K562 (cell line): ENCODE measurements at regions not wholly inside any gene's neighbourhood (a gene's known extent, or its start where the extent isn't known, plus 50 kb on each side); places are given as distances from the start of the nearest gene placed in this dataset.
"Not testable (repeated sequence)": the region's sequence is repeated elsewhere in the genome, so short reads cannot be mapped to it uniquely, and the experiment has no call there.

ENCODE experiments used
- ATAC-seq: fragments of 200-7000 bp; cut with Tn5 transposase; 3 replicates; pipeline ENCODE4 v1.9.1; 2020; ENCODE audit warnings: moderate library complexity
- BruUV-seq: library from RNA; stranded (reverse); fragments of 400-500 nt; replicated peaks from 2 replicates; lab custom pipeline; 2021; lab: Mats Ljungman, UMichigan
- CTCF ChIA-PET: fragments of 300-600 bp; formaldehyde crosslinking; extraction: SDS; loops from one replicate; lab custom pipeline; 2021; ENCODE audit warnings: low intra/inter-chr PET ratio; lab: Yijun Ruan, JAX
- POLR2A ChIA-PET: fragments of 300-600, 350-650 bp; sonication (Branson Sonifier 250); formaldehyde crosslinking; extraction: SDS; loops from one replicate; lab custom pipeline; 2021; ENCODE audit warnings: antibody characterized with exemption, inconsistent platforms; lab: Yijun Ruan, JAX
- DNase-seq, 4 experiments: peaks; one replicate each; pipeline versions ENCODE4 v3.0.0 to v3.0.0-alpha.2; 2011 to 2018; ENCODE audit warnings: low spot score in 3 of 4, mixed read lengths in 3 of 4; ENCODE audit errors: extremely low read depth in 1 of 4
- FAIRE-seq: peaks from 2 replicates; lab custom pipeline; 2011; peaks lifted over from hg19 to GRCh38; lab: Jason Lieb, UNC
- H2AFZ ChIP-seq: 2 replicates; pipeline ENCODE4 v1.6.0; 2011; ENCODE audit warnings: low read depth, low read length, control low read depth, inconsistent platforms
- H3K27ac ChIP-seq: fragments of 200-600 bp; 3 replicates; pipeline ENCODE4 v1.8.0; 2011; ENCODE audit warnings: low read depth, mild to moderate bottlenecking, control low read depth, inconsistent platforms, low read length, moderate library complexity, mixed read lengths; ENCODE audit errors: extremely low read depth
- H3K27me3 ChIP-seq, 2 experiments: fragments of 300-600 bp in 1 of 2; 2 replicates in 1 of 2; 3 replicates in 1 of 2; pipeline versions ENCODE4 v1.6.0 to v1.8.0; 2011; ENCODE audit warnings: inconsistent platforms in 2 of 2, low read length in 2 of 2, mild to moderate bottlenecking in 1 of 2, mixed read lengths in 1 of 2, moderate library complexity in 1 of 2; ENCODE audit not compliant: control insufficient read depth in 2 of 2, insufficient read depth in 2 of 2
- H3K36me3 ChIP-seq: fragments of 300-600 bp; 3 replicates; pipeline ENCODE4 v1.8.0; 2011; ENCODE audit warnings: mild to moderate bottlenecking, low read length, inconsistent platforms; ENCODE audit not compliant: control insufficient read depth, insufficient read depth
- H3K4me1 ChIP-seq, 2 experiments: fragments of 200-600 bp in 1 of 2; replicated peaks in 1 of 2; 2 replicates in 1 of 2; 3 replicates in 1 of 2; pipeline versions ENCODE4 v1.5.1 to v1.8.0; 2011; ENCODE audit warnings: inconsistent platforms in 2 of 2, low read length in 2 of 2, mild to moderate bottlenecking in 1 of 2, mixed read lengths in 1 of 2, moderate library complexity in 1 of 2; ENCODE audit not compliant: control insufficient read depth in 2 of 2, insufficient read depth in 2 of 2
- H3K4me2 ChIP-seq: 2 replicates; pipeline ENCODE4 v1.6.1; 2011; ENCODE audit warnings: low read length, control low read depth, inconsistent platforms, mixed read lengths; ENCODE audit not compliant: insufficient read depth
- H3K4me3 ChIP-seq: fragments of 200-600 bp; sonication (generic), shearing (Covaris generic); 2 replicates; pipeline ENCODE4 v1.5.1; 2016; ENCODE audit warnings: control low read depth, inconsistent platforms
- H3K79me2 ChIP-seq: fragments of 200-600 bp; 3 replicates; pipeline ENCODE4 v1.8.0; 2011; ENCODE audit warnings: low read length, inconsistent platforms; ENCODE audit not compliant: control insufficient read depth, insufficient read depth
- H3K9ac ChIP-seq, 2 experiments: 2 replicates each; pipeline versions ENCODE4 v1.6.0 to v1.6.1; 2011; ENCODE audit warnings: low read depth in 2 of 2, low read length in 2 of 2, control low read depth in 1 of 2, inconsistent platforms in 1 of 2, mild to moderate bottlenecking in 1 of 2, mixed read lengths in 1 of 2; ENCODE audit not compliant: insufficient read depth in 1 of 2
- H3K9me1 ChIP-seq: one replicate; pipeline ENCODE4 v1.6.0; 2011; ENCODE audit warnings: inconsistent platforms, mild to moderate bottlenecking, low read length, moderate library complexity; ENCODE audit not compliant: control insufficient read depth, insufficient read depth
- H3K9me3 ChIP-seq: replicated peaks from 2 replicates; pipeline ENCODE4 v1.5.1; 2011; ENCODE audit warnings: low read depth, low read length, inconsistent platforms; ENCODE audit not compliant: control insufficient read depth, insufficient read depth
- H4K20me1 ChIP-seq: replicated peaks from 2 replicates; pipeline ENCODE4 v1.6.1; 2011; ENCODE audit warnings: low read length, inconsistent platforms, mixed read lengths; ENCODE audit not compliant: control insufficient read depth, insufficient read depth
- BRD4 ChIP-seq: fragments of 200-600 bp; sonication (generic); IDR thresholded peaks from 2 replicates; pipeline ENCODE4 v1.6.1; 2017; ENCODE audit warnings: inconsistent platforms
- EWSR1 ChIP-seq: fragments of 450-650 bp; IDR thresholded peaks from 2 replicates; pipeline ENCODE4 v1.6.1; 2018; ENCODE audit warnings: borderline replicate concordance, mild to moderate bottlenecking, low read depth, moderate library complexity; ENCODE audit not compliant: partially characterized antibody
- FOSL1 ChIP-seq: fragments of 200-800 bp; sonication (Bioruptor generic); conservative IDR thresholded peaks from 2 replicates; pipeline ENCODE4 v1.6.1; 2016; ENCODE audit warnings: missing genetic modification characterization, missing compliant biosample characterization
- HNRNPK ChIP-seq: fragments of 200-400 bp; formaldehyde crosslinking; IDR thresholded peaks from one replicate; pipeline ENCODE4 v1.6.1; 2018; ENCODE audit warnings: mild to moderate bottlenecking, low read depth, low read length; ENCODE audit not compliant: poor library complexity, severe bottlenecking
- PHTF2 ChIP-seq: fragments of 250-450 bp; sonication (Bioruptor Pico); IDR thresholded peaks from 2 replicates; pipeline ENCODE4 v1.5.0; 2021; ENCODE audit warnings: mild to moderate bottlenecking
- TARDBP ChIP-seq: fragments of 450-650 bp; IDR thresholded peaks from 2 replicates; pipeline ENCODE4 v1.6.1; 2016
- ZNF354B ChIP-seq: fragments of 250-450 bp; sonication (Bioruptor Pico); IDR thresholded peaks from 2 replicates; pipeline ENCODE4 v1.4.0; 2020
- ZNF408 ChIP-seq: fragments of 250-450 bp; sonication (Bioruptor Pico); IDR thresholded peaks from 2 replicates; pipeline ENCODE4 v1.4.0; 2020; ENCODE audit warnings: low read depth, mild to moderate bottlenecking, moderate library complexity
- ZNF507 ChIP-seq: conservative IDR thresholded peaks from 2 replicates; pipeline ENCODE4 v1.6.1; 2017; ENCODE audit warnings: missing genetic modification characterization, missing compliant biosample characterization
- WGBS: fragments of 100-300 bp; shearing (Covaris generic); methylation state at CpG from one replicate; pipeline ENCODE4 v1.1.6; 2016; ENCODE audit warnings: low coverage, mixed read lengths; ENCODE audit not compliant: insufficient coverage; ENCODE audit errors: missing lambda C conversion rate; 5-methylcytosine and 5-hydroxymethylcytosine counted together
- in situ Hi-C: fragments of 300-500 bp; cut with MboI; formaldehyde crosslinking; loops from 4 replicates; pipeline ENCODE4 v1.15.0; 2018; ENCODE audit warnings: inconsistent platforms, mixed read lengths
- intact Hi-C: fragments of 100-400 bp; cut with micrococcal nuclease; formaldehyde crosslinking; loops from 2 replicates; pipeline ENCODE4 v1.14.2; 2022

DNA sequence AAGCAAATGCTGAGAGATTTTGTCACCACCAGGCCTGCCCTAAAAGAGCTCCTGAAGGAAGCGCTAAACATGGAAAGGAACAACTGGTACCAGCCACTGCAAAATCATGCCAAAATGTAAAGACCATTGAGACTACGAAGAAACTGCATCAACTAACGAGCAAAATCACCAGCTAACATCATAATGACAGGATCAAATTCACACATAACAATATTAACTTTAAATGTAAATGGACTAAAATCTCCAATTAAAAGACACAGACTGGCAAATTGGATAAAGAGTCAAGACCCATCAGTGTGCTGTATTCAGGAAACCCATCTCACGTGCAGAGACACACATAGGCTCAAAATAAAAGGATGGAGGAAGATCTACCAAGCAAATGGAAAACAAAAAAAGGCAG is 702.7 kb upstream of the INTU start:
- POLR2A ChIA-PET, H3K27me3 ChIP-seq, H3K4me3 ChIP-seq, BruUV-seq, DNase-seq, FAIRE-seq, H3K27ac ChIP-seq, CTCF ChIA-PET, intact Hi-C loops, ATAC-seq, H3K9me3 ChIP-seq, H2AFZ ChIP-seq, H3K4me2 ChIP-seq, H3K9ac ChIP-seq, H3K4me1 ChIP-seq, H3K9me1 ChIP-seq, H4K20me1 ChIP-seq, in situ Hi-C loops: not testable (repeated sequence)
- TF ChIP-seq ZNF354B (peak; percentile 71), ZNF507 (tag) (peak; percentile 82)
- WGBS: 60% methylated on average over 1 of the region's 4 CpGs
- H3K36me3 ChIP-seq: peaks cover 15% of the 10 kb centered on the region; the same call in 1 of the 3 replicates
- peaks cover 20% of the 10 kb centered on the region for H3K79me2 ChIP-seq

DNA sequence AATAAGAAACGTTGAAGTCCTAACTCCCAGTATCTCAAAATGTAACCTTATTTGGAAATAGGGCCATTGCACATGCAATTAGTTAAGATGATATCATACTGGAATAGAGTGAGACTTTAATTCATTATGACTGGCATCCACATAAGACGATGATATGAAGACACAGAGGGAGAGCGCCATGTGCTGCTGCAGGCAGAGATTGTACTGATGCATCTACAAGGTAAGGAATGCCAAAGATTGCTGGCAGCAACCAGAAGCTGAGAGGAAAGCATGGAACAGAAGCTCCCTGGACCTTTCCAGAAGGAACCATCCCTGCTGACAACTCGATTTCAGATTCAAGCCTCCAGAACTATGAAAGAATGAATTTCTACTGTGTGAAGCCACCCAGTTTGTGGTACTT is 697.0 kb upstream of the INTU start:
- no peaks in the 10 kb centered on the region; the same call in none of the 2 replicates for H3K9me3 ChIP-seq
- CTCF ChIA-PET: no interaction called here
- POLR2A ChIA-PET: no interaction called here
- H3K27ac ChIP-seq: no peak overlapping the region
- WGBS: 78% methylated on average over 4 of the region's 4 CpGs
- DNase-seq: no peak
- in situ Hi-C loops: no loop called here
- H4K20me1 ChIP-seq: no peaks in the 10 kb centered on the region
- H3K9me1 ChIP-seq: no peaks in the 10 kb centered on the region
- no peaks in the 10 kb centered on the region for H3K27me3 ChIP-seq
- no peak for ATAC-seq
- no peak overlapping the region for H3K4me3 ChIP-seq
- intact Hi-C loops: no loop called here
- H3K79me2 ChIP-seq: peaks cover 61% of the 10 kb centered on the region
- H2AFZ ChIP-seq: no peak overlapping the region
- BruUV-seq: no TSS peak
- no peak overlapping the region for H3K4me2 ChIP-seq
- no peaks in the 10 kb centered on the region for H3K4me1 ChIP-seq
- peaks cover 27% of the 10 kb centered on the region; the same call in 2 of the 3 replicates for H3K36me3 ChIP-seq
- no peak for FAIRE-seq
- TF ChIP-seq FOSL1 (tag): no peak
- TF ChIP-seq HNRNPK: no peak
- TF ChIP-seq TARDBP: no peak
- no peak for TF ChIP-seq ZNF408
- no peak for TF ChIP-seq PHTF2 (CRISPR knock-in tag)
- TF ChIP-seq EWSR1: no peak
- no peak for TF ChIP-seq BRD4
- no peak overlapping the region for H3K9ac ChIP-seq
